ENCODE measurements at regions not wholly inside any gene's neighbourhood (a gene's known extent, or its start where the extent isn't known, plus 50 kb on each side); places are given as distances from the start of the nearest gene placed in this dataset.

GRCh38 chr15:35195031-35195430 is 109.9 kb upstream of the NANOGP8 start:
- TF ChIP-seq CTCF (IDR thresholded peaks at IDR 0.05; ENCODE audit: extremely low read depth, low read depth, low read length): no peak
- Histone ChIP-seq H3K27me3 (ENCODE audit: insufficient read depth, low read length) (peaks cover 3% of the 10 kb centered on the region), H3K27ac (ENCODE audit: low read depth, low read length) (no peak overlapping the region), H4K20me1 (ENCODE audit: insufficient read depth, low read length) (no peaks in the 10 kb centered on the region), H2AFZ (ENCODE audit: low read length) (no peak overlapping the region), H3K79me2 (ENCODE audit: insufficient read depth, low read length) (no peaks in the 10 kb centered on the region), H3K36me3 (ENCODE audit: insufficient read depth, low read length) (no peaks in the 10 kb centered on the region), H3K9me3 (ENCODE audit: low read depth, low read length) (peaks cover 3% of the 10 kb centered on the region), H3K4me3 (ENCODE audit: insufficient read depth, low read length) (no peak overlapping the region), H3K4me2 (ENCODE audit: insufficient read depth, low read length) (no peak overlapping the region), H3K4me1 (ENCODE audit: insufficient read depth, low read length) (no peaks in the 10 kb centered on the region)
- DNase-seq (ENCODE audit: insufficient read length, low spot score, missing footprints): no peak

GRCh38 chr15:35194296-35194695 is 109.2 kb upstream of the NANOGP8 start:
- H4K20me1 ChIP-seq (ENCODE audit: insufficient read depth, low read length): no peaks in the 10 kb centered on the region
- no peaks in the 10 kb centered on the region for H3K36me3 ChIP-seq (ENCODE audit: insufficient read depth, low read length)
- H3K27me3 ChIP-seq (ENCODE audit: insufficient read depth, low read length): peaks cover 3% of the 10 kb centered on the region
- no peaks in the 10 kb centered on the region for H3K79me2 ChIP-seq (ENCODE audit: insufficient read depth, low read length)
- DNase-seq (ENCODE audit: insufficient read length, low spot score, missing footprints): no peak
- no peak overlapping the region for H3K4me3 ChIP-seq (ENCODE audit: insufficient read depth, low read length)
- no peak overlapping the region for H3K27ac ChIP-seq (ENCODE audit: low read depth, low read length)
- no peak overlapping the region for H3K4me2 ChIP-seq (ENCODE audit: insufficient read depth, low read length)
- H3K4me1 ChIP-seq (ENCODE audit: insufficient read depth, low read length): no peaks in the 10 kb centered on the region
- TF ChIP-seq CTCF (IDR thresholded peaks at IDR 0.05; ENCODE audit: extremely low read depth, low read depth, low read length): no peak
- peaks cover 3% of the 10 kb centered on the region for H3K9me3 ChIP-seq (ENCODE audit: low read depth, low read length)
- H2AFZ ChIP-seq (ENCODE audit: low read length): no peak overlapping the region

- Histone ChIP-seq H3K4me2 (ENCODE audit: insufficient read depth, low read length) (no peak overlapping the region), H3K27ac (ENCODE audit: low read depth, low read length) (no peak overlapping the region), H2AFZ (ENCODE audit: low read length) (no peak overlapping the region), H4K20me1 (ENCODE audit: insufficient read depth, low read length) (no peaks in the 10 kb centered on the region), H3K4me1 (ENCODE audit: insufficient read depth, low read length) (no peaks in the 10 kb centered on the region), H3K9me3 (ENCODE audit: low read depth, low read length) (peaks cover 3% of the 10 kb centered on the region), H3K27me3 (ENCODE audit: insufficient read depth, low read length) (peaks cover 3% of the 10 kb centered on the region), H3K4me3 (ENCODE audit: insufficient read depth, low read length) (no peak overlapping the region), H3K79me2 (ENCODE audit: insufficient read depth, low read length) (no peaks in the 10 kb centered on the region), H3K36me3 (ENCODE audit: insufficient read depth, low read length) (no peaks in the 10 kb centered on the region)
- TF ChIP-seq CTCF (IDR thresholded peaks at IDR 0.05; ENCODE audit: extremely low read depth, low read depth, low read length): no peak
- DNase-seq (ENCODE audit: insufficient read length, low spot score, missing footprints): no peak
Observed at GRCh38 chr15:35191783-35192182, 106.7 kb upstream of the NANOGP8 start.

- no peak overlapping the region for H2AFZ ChIP-seq (ENCODE audit: low read length)
- no peaks in the 10 kb centered on the region for H4K20me1 ChIP-seq (ENCODE audit: insufficient read depth, low read length)
- H3K36me3 ChIP-seq (ENCODE audit: insufficient read depth, low read length): no peaks in the 10 kb centered on the region
- H3K4me2 ChIP-seq (ENCODE audit: insufficient read depth, low read length): no peak overlapping the region
- H3K27me3 ChIP-seq (ENCODE audit: insufficient read depth, low read length): no peaks in the 10 kb centered on the region
- peak; percentile 13 for DNase-seq (ENCODE audit: insufficient read length, low spot score, missing footprints)
- no peak overlapping the region for H3K27ac ChIP-seq (ENCODE audit: low read depth, low read length)
- H3K9me3 ChIP-seq (ENCODE audit: low read depth, low read length): no peaks in the 10 kb centered on the region
- no peaks in the 10 kb centered on the region for H3K4me1 ChIP-seq (ENCODE audit: insufficient read depth, low read length)
- no peak overlapping the region for H3K4me3 ChIP-seq (ENCODE audit: insufficient read depth, low read length)
- no peak for TF ChIP-seq CTCF (IDR thresholded peaks at IDR 0.05; ENCODE audit: extremely low read depth, low read depth, low read length)
- H3K79me2 ChIP-seq (ENCODE audit: insufficient read depth, low read length): no peaks in the 10 kb centered on the region
Observed at GRCh38 chr15:35186346-35186745, 101.3 kb upstream of the NANOGP8 start.

All from osteoblast (primary cell).